Stimulated activated CD4-positive, alpha-beta T cell treated with anti-CD3 and anti-CD28 coated beads, TNF-alpha, amount 100 ng/mL, for 4 hours (primary cell): ENCODE measurements at regions not wholly inside any gene's neighbourhood (a gene's known extent, or its start where the extent isn't known, plus 50 kb on each side); places are given as distances from the start of the nearest gene placed in this dataset.
A peak's percentile ranks its signal among the peaks of the same experiment; 100 is the strongest.
"Not testable (repeated sequence)": the region's sequence is repeated elsewhere in the genome, so short reads cannot be mapped to it uniquely, and the experiment has no call there.

ENCODE experiments used
- DNase-seq, 3 experiments: peaks; one replicate each; pipeline ENCODE4 v3.0.0-alpha.2; 2020; ENCODE audit warnings: low read depth in 3 of 3

- not testable (repeated sequence) for DNase-seq
Observed at GRCh38 chr11:14573539-14574057, 53.4 kb upstream of the PSMA1 start.

GRCh38 chr11:14577292-14577691 lies 57.1 kb upstream of the PSMA1 start:
- no peak for DNase-seq

- DNase-seq = no peak
Observed at GRCh38 chr11:14577835-14578529, 57.8 kb upstream of the PSMA1 start.

DNA sequence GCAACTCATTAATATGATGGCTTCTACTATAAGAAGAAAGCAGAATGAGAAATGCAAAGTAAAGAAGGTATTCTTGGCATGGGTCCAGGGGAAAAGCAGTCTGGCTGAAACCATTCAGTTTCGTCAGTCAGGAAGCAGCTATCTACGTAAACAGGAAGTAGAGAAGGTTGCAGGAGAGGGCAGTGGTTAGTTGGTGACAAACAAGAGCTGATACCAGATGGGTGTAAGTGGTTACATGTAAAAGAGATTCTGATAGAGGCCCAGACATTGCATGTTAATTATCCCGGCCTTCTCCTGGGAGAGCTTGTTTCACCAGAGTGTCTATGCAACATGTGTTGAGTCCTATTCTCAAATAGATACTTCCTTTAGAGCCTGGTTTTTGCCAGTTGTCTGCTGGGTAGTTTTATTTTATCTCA lies 58.4 kb upstream of the PSMA1 start:
- DNase-seq = peak in 2 of 3 experiments; percentile 18 to 50

- no peak for DNase-seq
Observed at GRCh38 chr11:14579646-14580045, 59.5 kb upstream of the PSMA1 start.

DNA sequence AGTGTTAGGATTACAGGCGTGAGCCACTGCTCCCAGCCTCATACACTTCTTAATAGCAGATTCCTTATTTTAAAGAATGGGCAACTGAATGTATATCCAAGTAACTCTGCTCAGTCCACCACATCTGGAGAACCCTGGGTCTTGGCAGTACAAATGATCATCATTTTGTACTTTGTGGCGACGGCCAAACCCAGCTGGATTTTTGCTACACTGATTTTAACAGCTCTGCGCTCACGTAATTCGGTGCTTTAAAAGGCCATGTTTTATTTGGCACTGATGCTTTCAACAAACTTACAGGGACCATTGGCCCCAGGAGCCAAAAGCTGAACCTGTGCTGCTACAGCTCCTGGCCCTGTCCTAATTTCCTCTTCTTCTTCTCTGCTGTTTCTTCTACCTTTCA lies 60.8 kb upstream of the PDE3B start:
- DNase-seq = no peak

- no peak for DNase-seq
Observed at GRCh38 chr11:14583252-14584034, 60.2 kb upstream of the PDE3B start.

- DNase-seq = no peak
Observed at GRCh38 chr11:14584035-14584363, 59.6 kb upstream of the PDE3B start.

- DNase-seq = no peak
Observed at GRCh38 chr11:14584595-14584994, 59.0 kb upstream of the PDE3B start.

DNA sequence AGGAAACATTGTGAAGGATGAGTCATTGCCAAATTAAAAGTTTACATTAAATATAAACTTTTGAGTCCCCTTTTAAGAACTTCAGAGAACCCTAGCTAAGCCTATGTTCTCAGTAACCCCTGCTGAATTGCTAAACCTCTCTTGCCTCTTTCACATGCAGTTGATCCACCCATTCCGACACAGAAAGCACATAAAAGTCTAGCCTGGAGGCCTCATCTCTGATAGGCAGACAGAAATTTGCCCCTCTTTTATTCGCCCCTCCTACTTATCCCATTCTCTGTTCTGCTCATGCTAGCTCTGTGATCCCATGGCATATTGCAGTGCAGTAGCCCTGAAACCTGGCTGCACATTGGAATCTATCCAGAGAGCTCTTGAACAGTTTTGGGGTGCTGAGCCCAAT lies 58.2 kb upstream of the PDE3B start:
- no peak for DNase-seq

GRCh38 chr11:14587258-14587657 lies 56.3 kb upstream of the PDE3B start:
- no peak for DNase-seq

GRCh38 chr11:14588681-14589080 lies 54.9 kb upstream of the PDE3B start:
- DNase-seq = no peak

GRCh38 chr11:14589421-14589820 lies 54.2 kb upstream of the PDE3B start:
- no peak for DNase-seq

GRCh38 chr11:14591046-14591445 lies 52.6 kb upstream of the PDE3B start:
- not testable (repeated sequence) for DNase-seq

GRCh38 chr11:14593671-14594070 lies 49.9 kb upstream of the PDE3B start:
- DNase-seq = no peak
